ENCODE measurements at regions not wholly inside any gene's neighbourhood (a gene's known extent, or its start where the extent isn't known, plus 50 kb on each side); places are given as distances from the start of the nearest gene placed in this dataset.
A peak's percentile ranks its signal among the peaks of the same experiment; 100 is the strongest.

- TF ChIP-seq RFX5 (IDR thresholded peaks at IDR 0.05; ENCODE audit: low read length) = no peak
- TF ChIP-seq USF1 (IDR thresholded peaks at IDR 0.05; ENCODE audit: borderline replicate concordance, low read depth) = no peak
- TF ChIP-seq ELF1 (IDR thresholded peaks at IDR 0.05) = no peak
- TF ChIP-seq GATA2 (CRISPR knock-in tag; IDR thresholded peaks at IDR 0.05) = no peak
Observed at GRCh38 chr2:107407974-107408373, 418.7 kb upstream of the RGPD4 start (continued).

- ChIA-PET POLR2A (no interaction called here), CTCF (no interaction called here)
- Histone ChIP-seq H2AFZ (ENCODE audit: low read depth) (no peak overlapping the region), H3K4me1 (ENCODE audit: control insufficient read depth in 1 of 2, insufficient read depth in 2 of 2, low read depth in 1 of 2, low read length in 1 of 2) (peaks cover 0 to 5% of the 10 kb centered on the region in 2 experiments; a peak in 2 of 4 replicates), H3K4me3 (ENCODE audit: low read depth in 2 of 2, low read length in 1 of 2) (no peak overlapping the region), H3K4me2 (no peak overlapping the region), H3K9ac (no peak overlapping the region), H3F3A (replicated peaks; ENCODE audit: insufficient read depth) (peaks cover 4% of the 10 kb centered on the region), H3K79me2 (ENCODE audit: insufficient read depth) (no peaks in the 10 kb centered on the region), H3K9me3 (no peaks in the 10 kb centered on the region), H3K9me2 (no peaks in the 10 kb centered on the region), H3K36me3 (replicated peaks in 1 of 2; ENCODE audit: control insufficient read depth in 1 of 2, insufficient read depth in 2 of 2, low read length in 1 of 2) (no peaks in the 10 kb centered on the region), H4K20me1 (ENCODE audit: insufficient read depth) (no peaks in the 10 kb centered on the region), H3K27ac (ENCODE audit: low read depth in 2 of 2, low read length in 1 of 2) (no peak overlapping the region), H3K27me3 (ENCODE audit: insufficient read depth) (no peaks in the 10 kb centered on the region)
- TF ChIP-seq POLR2AphosphoS5 (IDR thresholded peaks at IDR 0.05; ENCODE audit: low read depth, low read length) = no peak
- TF ChIP-seq PBX3 (IDR thresholded peaks at IDR 0.05) = no peak
- TF ChIP-seq SMC3 (IDR thresholded peaks at IDR 0.05; ENCODE audit: low read depth, low read length) = no peak
- no peak for TF ChIP-seq USF1 (IDR thresholded peaks at IDR 0.05; ENCODE audit: borderline replicate concordance, low read depth)
- no peak for TF ChIP-seq MEF2A (IDR thresholded peaks at IDR 0.05; ENCODE audit: borderline replicate concordance, low read depth)
- TF ChIP-seq TCF12 (IDR thresholded peaks at IDR 0.05) = no peak
- no peak for TF ChIP-seq EP300 (IDR thresholded peaks at IDR 0.05; ENCODE audit: borderline replicate concordance in 1 of 2, low read depth in 1 of 2, low read length in 1 of 2)
- no peak for TF ChIP-seq RCOR1 (IDR thresholded peaks at IDR 0.05; ENCODE audit: low read length)
- WGBS (ENCODE audit: low lambda C conversion rate) = 32% methylated on average over 2 of the region's 2 CpGs
- no peak for DNase-seq
Observed at GRCh38 chr2:107411267-107411666, 415.4 kb upstream of the RGPD4 start.

- Histone ChIP-seq H3K9ac (no peak overlapping the region; the same call in 1 of the 2 replicates), H3K79me2 (ENCODE audit: insufficient read depth) (no peaks in the 10 kb centered on the region), H3K27ac (ENCODE audit: low read depth in 2 of 2, low read length in 1 of 2) (peak overlapping the region in 1 of 2 experiments; percentile 69; a peak in 2 of 4 replicates), H3K36me3 (replicated peaks in 1 of 2; ENCODE audit: control insufficient read depth in 1 of 2, insufficient read depth in 2 of 2, low read length in 1 of 2) (no peaks in the 10 kb centered on the region), H3K9me3 (no peaks in the 10 kb centered on the region), H2AFZ (ENCODE audit: low read depth) (no peak overlapping the region), H4K20me1 (ENCODE audit: insufficient read depth) (no peaks in the 10 kb centered on the region), H3K9me2 (no peaks in the 10 kb centered on the region), H3F3A (replicated peaks; ENCODE audit: insufficient read depth) (peaks cover 4% of the 10 kb centered on the region), H3K27me3 (ENCODE audit: insufficient read depth) (no peaks in the 10 kb centered on the region; the same call in 1 of the 2 replicates), H3K4me3 (ENCODE audit: low read depth in 2 of 2, low read length in 1 of 2) (no peak overlapping the region), H3K4me1 (ENCODE audit: control insufficient read depth in 1 of 2, insufficient read depth in 2 of 2, low read depth in 1 of 2, low read length in 1 of 2) (peaks cover 0 to 5% of the 10 kb centered on the region in 2 experiments; a peak in 2 of 4 replicates), H3K4me2 (no peak overlapping the region)
- CTCF ChIA-PET = no interaction called here
- DNase-seq = no peak
- 64% methylated on average over 6 of the region's 6 CpGs for WGBS (ENCODE audit: low lambda C conversion rate)
- POLR2A ChIA-PET = no interaction called here
- TF ChIP-seq FOXJ3 (CRISPR knock-in tag; IDR thresholded peaks at IDR 0.05) = no peak
- TF ChIP-seq TEAD4 (IDR thresholded peaks at IDR 0.05; ENCODE audit: borderline replicate concordance, insufficient read depth) = no peak
- TF ChIP-seq MEF2A (IDR thresholded peaks at IDR 0.05; ENCODE audit: borderline replicate concordance, low read depth) = no peak
- no peak for TF ChIP-seq IRF3 (IDR thresholded peaks at IDR 0.05; ENCODE audit: low read depth, low read length)
- TF ChIP-seq RAD21 (IDR thresholded peaks at IDR 0.05; ENCODE audit: low read length) = no peak
- no peak for TF ChIP-seq REST (IDR thresholded peaks at IDR 0.05; ENCODE audit: low read depth, low read length)
- no peak for TF ChIP-seq EZH2phosphoT487 (IDR thresholded peaks at IDR 0.05; ENCODE audit: borderline replicate concordance, low read depth)
Observed at GRCh38 chr2:107412209-107412904, 414.3 kb upstream of the RGPD4 start.

Measured in SK-N-SH (cell line).